ENCODE measurements at regions not wholly inside any gene's neighbourhood (a gene's known extent, or its start where the extent isn't known, plus 50 kb on each side); places are given as distances from the start of the nearest gene placed in this dataset.

DNA sequence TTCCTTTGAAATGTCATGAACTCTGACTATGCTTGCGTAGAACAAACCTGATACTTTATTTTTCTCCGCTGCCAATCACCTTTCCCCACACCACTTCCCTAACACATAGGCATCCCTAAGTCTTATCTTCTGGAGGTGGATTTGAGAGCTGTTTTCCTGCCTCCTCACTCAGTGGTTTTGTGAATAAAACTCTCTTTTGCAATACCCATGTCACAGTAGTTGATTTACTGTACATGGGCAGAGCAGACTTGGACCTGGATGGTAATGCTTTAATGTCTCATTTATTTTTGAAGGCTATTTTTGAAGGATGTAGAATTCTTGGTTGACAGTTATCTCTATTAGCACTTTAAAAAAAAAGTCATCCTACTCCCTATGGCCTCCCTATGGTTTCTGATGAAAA is 881.8 kb downstream of the SLITRK5 start:
- CTCF ChIA-PET, result no interaction called here
- BruUV-seq (replicated peaks), result no TSS peak

More for the DNA sequence above, 881.8 kb downstream of the SLITRK5 start:
- Histone ChIP-seq H2BK15ac (ENCODE audit: low read depth, low read length) (no peak overlapping the region), H4K8ac (ENCODE audit: low read depth in 2 of 2, low read length in 2 of 2) (no peak overlapping the region), H3K79me1 (ENCODE audit: low read depth in 1 of 2, low read length in 2 of 2) (no peaks in the 10 kb centered on the region), H4K91ac (ENCODE audit: insufficient read depth, low read depth, low read length) (no peak overlapping the region), H3K18ac (ENCODE audit: low read depth, low read length) (no peak overlapping the region), H3K14ac (replicated peaks; ENCODE audit: low read depth, low read length) (no peak overlapping the region), H3K27me3 (ENCODE audit: control insufficient read depth, insufficient read depth, low read length) (no peaks in the 10 kb centered on the region), H3K9ac (ENCODE audit: low read depth, low read length) (no peak overlapping the region), H2BK120ac (ENCODE audit: low read depth, low read length) (no peak overlapping the region), H3K36me3 (ENCODE audit: control insufficient read depth, insufficient read depth, low read length) (no peaks in the 10 kb centered on the region), H3K9me3 (ENCODE audit: control insufficient read depth, insufficient read depth, low read length) (no peaks in the 10 kb centered on the region), H2BK5ac (ENCODE audit: low read depth, low read length, poor library complexity, severe bottlenecking) (no peak overlapping the region), H4K5ac (ENCODE audit: low read depth, low read length) (no peak overlapping the region), H3K4ac (ENCODE audit: low read depth, low read length) (no peak overlapping the region), H3K9me1 (ENCODE audit: insufficient read depth, low read length) (no peaks in the 10 kb centered on the region), H3K27ac (ENCODE audit: insufficient read depth, low read length) (no peak overlapping the region), H2BK20ac (ENCODE audit: low read depth, low read length) (no peak overlapping the region), H2AFZ (replicated peaks; ENCODE audit: low read length, poor library complexity) (no peak overlapping the region), H3K23ac (ENCODE audit: low read depth, low read length) (no peak overlapping the region), H3K4me1 (ENCODE audit: control insufficient read depth, insufficient read depth, low read length) (no peaks in the 10 kb centered on the region), H4K20me1 (ENCODE audit: insufficient read depth, low read length) (no peaks in the 10 kb centered on the region), H3K4me3 (ENCODE audit: insufficient read depth, low read depth, low read length) (no peak overlapping the region), H3K56ac (ENCODE audit: extremely low read depth, insufficient read depth, low read length) (no peak overlapping the region), H2AK5ac (ENCODE audit: low read depth, low read length) (no peak overlapping the region), H3K4me2 (ENCODE audit: low read depth, low read length) (no peak overlapping the region), H2AK9ac (replicated peaks; ENCODE audit: low read depth, low read length, poor library complexity) (no peak overlapping the region)
- dilution Hi-C loops (cut with HindIII; ENCODE audit: low sequenced_read_pairs, unreplicated experiment) (no loop called here), intact Hi-C loops (cut with micrococcal nuclease) (no loop called here), in situ Hi-C loops (cut with MboI; ENCODE audit: low sequenced_read_pairs) (no loop called here)
- DNase-seq (no peak), ATAC-seq (ENCODE audit: low read depth) (no peak)
- TF ChIP-seq, protein P1, sequence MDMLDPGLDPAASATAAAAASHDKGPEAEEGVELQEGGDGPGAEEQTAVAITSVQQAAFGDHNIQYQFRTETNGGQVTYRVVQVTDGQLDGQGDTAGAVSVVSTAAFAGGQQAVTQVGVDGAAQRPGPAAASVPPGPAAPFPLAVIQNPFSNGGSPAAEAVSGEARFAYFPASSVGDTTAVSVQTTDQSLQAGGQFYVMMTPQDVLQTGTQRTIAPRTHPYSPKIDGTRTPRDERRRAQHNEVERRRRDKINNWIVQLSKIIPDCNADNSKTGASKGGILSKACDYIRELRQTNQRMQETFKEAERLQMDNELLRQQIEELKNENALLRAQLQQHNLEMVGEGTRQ (IDR thresholded peaks at IDR 0.05; ENCODE audit: low read depth, low read length), result no peak
- TF ChIP-seq RCOR1 (IDR thresholded peaks at IDR 0.05; ENCODE audit: insufficient replicate concordance, low read length) (no peak), RAD21 (IDR thresholded peaks at IDR 0.05; ENCODE audit: low read length) (no peak), CEBPB (IDR thresholded peaks at IDR 0.05; ENCODE audit: low read depth, low read length) (no peak), POLR2A (IDR thresholded peaks at IDR 0.05; ENCODE audit: low read depth, low read length) (no peak), BHLHE40 (IDR thresholded peaks at IDR 0.05; ENCODE audit: low read depth, low read length) (no peak), CHD1 (IDR thresholded peaks at IDR 0.05; ENCODE audit: low read depth, low read length) (no peak), MXI1 (IDR thresholded peaks at IDR 0.05; ENCODE audit: borderline replicate concordance, low read depth, low read length) (no peak), NFE2L2 (IDR thresholded peaks at IDR 0.05; ENCODE audit: low read depth, low read length) (no peak), RFX5 (IDR thresholded peaks at IDR 0.05; ENCODE audit: low read depth, low read length) (no peak), MAZ (IDR thresholded peaks at IDR 0.05; ENCODE audit: borderline replicate concordance, low read depth, low read length) (no peak), SMC3 (IDR thresholded peaks at IDR 0.05; ENCODE audit: low read depth, low read length) (no peak), FOS (IDR thresholded peaks at IDR 0.05; ENCODE audit: low read depth, low read length) (no peak), MAFK (IDR thresholded peaks at IDR 0.05; ENCODE audit: low read depth, low read length) (no peak)
- TF ChIP-seq, protein P2, sequence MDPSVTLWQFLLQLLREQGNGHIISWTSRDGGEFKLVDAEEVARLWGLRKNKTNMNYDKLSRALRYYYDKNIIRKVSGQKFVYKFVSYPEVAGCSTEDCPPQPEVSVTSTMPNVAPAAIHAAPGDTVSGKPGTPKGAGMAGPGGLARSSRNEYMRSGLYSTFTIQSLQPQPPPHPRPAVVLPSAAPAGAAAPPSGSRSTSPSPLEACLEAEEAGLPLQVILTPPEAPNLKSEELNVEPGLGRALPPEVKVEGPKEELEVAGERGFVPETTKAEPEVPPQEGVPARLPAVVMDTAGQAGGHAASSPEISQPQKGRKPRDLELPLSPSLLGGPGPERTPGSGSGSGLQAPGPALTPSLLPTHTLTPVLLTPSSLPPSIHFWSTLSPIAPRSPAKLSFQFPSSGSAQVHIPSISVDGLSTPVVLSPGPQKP (IDR thresholded peaks at IDR 0.05; ENCODE audit: borderline replicate concordance, low read depth, low read length), result no peak
- TF ChIP-seq, protein P3, sequence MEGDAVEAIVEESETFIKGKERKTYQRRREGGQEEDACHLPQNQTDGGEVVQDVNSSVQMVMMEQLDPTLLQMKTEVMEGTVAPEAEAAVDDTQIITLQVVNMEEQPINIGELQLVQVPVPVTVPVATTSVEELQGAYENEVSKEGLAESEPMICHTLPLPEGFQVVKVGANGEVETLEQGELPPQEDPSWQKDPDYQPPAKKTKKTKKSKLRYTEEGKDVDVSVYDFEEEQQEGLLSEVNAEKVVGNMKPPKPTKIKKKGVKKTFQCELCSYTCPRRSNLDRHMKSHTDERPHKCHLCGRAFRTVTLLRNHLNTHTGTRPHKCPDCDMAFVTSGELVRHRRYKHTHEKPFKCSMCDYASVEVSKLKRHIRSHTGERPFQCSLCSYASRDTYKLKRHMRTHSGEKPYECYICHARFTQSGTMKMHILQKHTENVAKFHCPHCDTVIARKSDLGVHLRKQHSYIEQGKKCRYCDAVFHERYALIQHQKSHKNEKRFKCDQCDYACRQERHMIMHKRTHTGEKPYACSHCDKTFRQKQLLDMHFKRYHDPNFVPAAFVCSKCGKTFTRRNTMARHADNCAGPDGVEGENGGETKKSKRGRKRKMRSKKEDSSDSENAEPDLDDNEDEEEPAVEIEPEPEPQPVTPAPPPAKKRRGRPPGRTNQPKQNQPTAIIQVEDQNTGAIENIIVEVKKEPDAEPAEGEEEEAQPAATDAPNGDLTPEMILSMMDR (conservative IDR thresholded peaks at IDR 0.05; ENCODE audit: low read depth, low read length), result no peak
- no CpG with 5 or more reads among the region's 2 CpGs for WGBS, 2 experiments (ENCODE audit: extremely low coverage in 2 of 2, insufficient read length in 1 of 2)
- POLR2A ChIA-PET (ENCODE audit: unreplicated experiment), result no interaction called here

Measured in IMR-90 (cell line).